Endothelial cell of umbilical vein (primary cell): ENCODE measurements at regions not wholly inside any gene's neighbourhood (a gene's known extent, or its start where the extent isn't known, plus 50 kb on each side); places are given as distances from the start of the nearest gene placed in this dataset.

Experiments used
- BruUV-seq: library from RNA; stranded (reverse); fragments of 400-500 nt; replicated peaks from 2 replicates; lab custom pipeline; 2021; lab: Mats Ljungman, UMichigan
- CTCF ChIA-PET: fragments of 300-600, 350-600 bp; sonication (Branson Sonifier 250); formaldehyde crosslinking; loops from one replicate; lab custom pipeline; 2021; ENCODE audit warnings: antibody characterized with exemption, inconsistent platforms; lab: Charles Lee
- POLR2A ChIA-PET: fragments of 300-600, 350-600 bp; sonication (Branson Sonifier 250); formaldehyde crosslinking; loops from one replicate; lab custom pipeline; 2021; ENCODE audit warnings: antibody characterized with exemption, inconsistent platforms; lab: Charles Lee
- DNase-seq: peaks from one replicate; pipeline ENCODE4 v3.0.0-alpha.2; 2011; ENCODE audit warnings: low read depth, low spot score
- FAIRE-seq: peaks from 2 replicates; lab custom pipeline; 2011; peaks lifted over from hg19 to GRCh38; lab: Jason Lieb, UNC
- H2AFZ ChIP-seq: 2 replicates; pipeline ENCODE4 v1.6.0; 2012; ENCODE audit warnings: low read depth, low read length, control low read depth, inconsistent platforms
- H3K27ac ChIP-seq: 2 replicates; pipeline ENCODE4 v1.5.1; 2011; ENCODE audit warnings: low read depth, mild to moderate bottlenecking, control low read depth, low read length, moderate library complexity; ENCODE audit not compliant: insufficient read depth
- H3K27me3 ChIP-seq, 2 experiments: 2 replicates each; pipeline versions ENCODE4 v1.6.0 to v1.6.1; 2011; ENCODE audit warnings: low read length in 2 of 2, mixed read lengths in 1 of 2; ENCODE audit not compliant: control insufficient read depth in 2 of 2, insufficient read depth in 2 of 2
- H3K36me3 ChIP-seq, 2 experiments: 2 replicates in 1 of 2; 3 replicates in 1 of 2; pipeline ENCODE4 v1.5.1; 2011; ENCODE audit warnings: low read length in 2 of 2, mild to moderate bottlenecking in 1 of 2, moderate library complexity in 1 of 2; ENCODE audit not compliant: control insufficient read depth in 2 of 2, insufficient read depth in 2 of 2; ENCODE audit errors: extremely low read depth in 1 of 2
- H3K4me1 ChIP-seq: 3 replicates; pipeline ENCODE4 v1.5.1; 2011; ENCODE audit warnings: mild to moderate bottlenecking, low read length; ENCODE audit not compliant: control insufficient read depth, insufficient read depth; ENCODE audit errors: extremely low read depth
- H3K4me2 ChIP-seq: 2 replicates; pipeline ENCODE4 v1.6.1; 2011; ENCODE audit warnings: low read length, control low read depth, mixed read lengths; ENCODE audit not compliant: insufficient read depth
- H3K4me3 ChIP-seq, 3 experiments: fragments of 200-600 bp in 1 of 3; sonication (generic), shearing (Covaris generic) in 1 of 3; replicated peaks in 1 of 3; 2 replicates each; pipeline ENCODE4 v1.5.1; 2011 to 2016; ENCODE audit warnings: control low read depth in 3 of 3, low read length in 3 of 3, mild to moderate bottlenecking in 2 of 3, inconsistent platforms in 1 of 3, low read depth in 1 of 3, moderate library complexity in 1 of 3; ENCODE audit not compliant: insufficient read depth in 1 of 3
- H3K79me2 ChIP-seq: 2 replicates; pipeline ENCODE4 v1.6.0; 2012; ENCODE audit warnings: low read length, inconsistent platforms; ENCODE audit not compliant: control insufficient read depth, insufficient read depth
- H3K9ac ChIP-seq: replicated peaks from 2 replicates; pipeline ENCODE3; 2011; ENCODE audit warnings: low read length, control low read depth; ENCODE audit not compliant: insufficient read depth; ENCODE audit errors: extremely low read depth
- H3K9me1 ChIP-seq: replicated peaks from 3 replicates; pipeline ENCODE4 v1.6.0; 2011; ENCODE audit warnings: mild to moderate bottlenecking, low read length; ENCODE audit not compliant: control insufficient read depth, insufficient read depth; ENCODE audit errors: extremely low read depth
- H3K9me3 ChIP-seq: replicated peaks from 2 replicates; pipeline ENCODE4 v1.5.1; 2012; ENCODE audit warnings: low read length, inconsistent platforms; ENCODE audit not compliant: control insufficient read depth, insufficient read depth
- H4K20me1 ChIP-seq: replicated peaks from 2 replicates; pipeline ENCODE3; 2011; ENCODE audit warnings: mild to moderate bottlenecking, low read length; ENCODE audit not compliant: control insufficient read depth, insufficient read depth; ENCODE audit errors: extremely low read depth
- FOS ChIP-seq: IDR thresholded peaks from 2 replicates; pipeline ENCODE4 v1.6.1; 2011; ENCODE audit warnings: mild to moderate bottlenecking, low read length, moderate library complexity, borderline replicate concordance; ENCODE audit not compliant: insufficient read depth
- GATA2 ChIP-seq: IDR thresholded peaks from 2 replicates; pipeline ENCODE4 v1.7.0; 2011; ENCODE audit warnings: low read depth, mild to moderate bottlenecking, moderate library complexity, mixed read lengths, low read length; ENCODE audit not compliant: insufficient read length, insufficient read depth
- MYC ChIP-seq: IDR thresholded peaks from one replicate; pipeline ENCODE4 v1.6.1; 2011; ENCODE audit warnings: mild to moderate bottlenecking, low read depth, low read length
- POLR2A ChIP-seq: IDR thresholded peaks from 2 replicates; pipeline ENCODE4 v1.6.1; 2012; ENCODE audit warnings: low read depth, mild to moderate bottlenecking, control low read depth, low read length
- POLR2AphosphoS5 ChIP-seq: IDR thresholded peaks from 2 replicates; pipeline ENCODE4 v1.6.1; 2012; ENCODE audit warnings: low read depth, mild to moderate bottlenecking, control low read depth, low read length, moderate library complexity; ENCODE audit not compliant: insufficient read depth
- dilution Hi-C: fragments of 300-500 bp; cut with MboI; formaldehyde crosslinking; loops from one replicate; pipeline ENCODE4 v1.15.0; 2019; ENCODE audit warnings: low sequenced_read_pairs; ENCODE audit not compliant: extremely low pct_ligation_motif_present
- intact Hi-C: fragments of 100-400 bp; cut with micrococcal nuclease; formaldehyde crosslinking; loops from one replicate; pipeline ENCODE4 v1.10.0; 2022
- TF ChIP-seq, protein P1 (sequence below), 2 donors: IDR thresholded peaks; 1 replicate in 1 of 2; 2 replicates in 1 of 2; pipeline ENCODE4 v1.5.1; 2011; ENCODE audit warnings: low read length in 2 of 2, mild to moderate bottlenecking in 2 of 2, moderate library complexity in 2 of 2, control low read depth in 1 of 2, inconsistent platforms in 1 of 2, low read depth in 1 of 2; ENCODE audit not compliant: insufficient read depth in 1 of 2; ENCODE audit errors: extremely low read depth in 1 of 2
- TF ChIP-seq, protein P2 (sequence below): IDR thresholded peaks from 2 replicates; pipeline ENCODE4 v1.6.1; 2011; ENCODE audit not compliant: insufficient read depth, insufficient read length

- no peak for DNase-seq
These were observed 824.3 kb upstream of the ZEB2 start for GRCh38 chr2:145344076-145344724.

More at GRCh38 chr2:145344076-145344724, 824.3 kb upstream of the ZEB2 start:
- Histone ChIP-seq H3K4me2 (no peak overlapping the region), H3K36me3 (no peaks in the 10 kb centered on the region), H3K27me3 (no peaks in the 10 kb centered on the region), H3K9ac (no peak overlapping the region), H3K4me1 (no peaks in the 10 kb centered on the region), H4K20me1 (no peaks in the 10 kb centered on the region), H3K9me3 (no peaks in the 10 kb centered on the region), H2AFZ (no peak overlapping the region), H3K4me3 (no peak overlapping the region), H3K79me2 (no peaks in the 10 kb centered on the region), H3K9me1 (no peaks in the 10 kb centered on the region), H3K27ac (no peak overlapping the region)
- intact Hi-C loops (no loop called here), dilution Hi-C loops (no loop called here)
- CTCF ChIA-PET, result interaction anchor here (1.1 kb wide), 1 partner anchor 12 kb away, joined by 3 read pairs; no protein-coding TSS in a partner anchor
- POLR2A ChIA-PET, result no interaction called here
- TF ChIP-seq POLR2AphosphoS5 (no peak), MYC (no peak), POLR2A (no peak), GATA2 (no peak), FOS (no peak)
- TF ChIP-seq, protein P1, sequence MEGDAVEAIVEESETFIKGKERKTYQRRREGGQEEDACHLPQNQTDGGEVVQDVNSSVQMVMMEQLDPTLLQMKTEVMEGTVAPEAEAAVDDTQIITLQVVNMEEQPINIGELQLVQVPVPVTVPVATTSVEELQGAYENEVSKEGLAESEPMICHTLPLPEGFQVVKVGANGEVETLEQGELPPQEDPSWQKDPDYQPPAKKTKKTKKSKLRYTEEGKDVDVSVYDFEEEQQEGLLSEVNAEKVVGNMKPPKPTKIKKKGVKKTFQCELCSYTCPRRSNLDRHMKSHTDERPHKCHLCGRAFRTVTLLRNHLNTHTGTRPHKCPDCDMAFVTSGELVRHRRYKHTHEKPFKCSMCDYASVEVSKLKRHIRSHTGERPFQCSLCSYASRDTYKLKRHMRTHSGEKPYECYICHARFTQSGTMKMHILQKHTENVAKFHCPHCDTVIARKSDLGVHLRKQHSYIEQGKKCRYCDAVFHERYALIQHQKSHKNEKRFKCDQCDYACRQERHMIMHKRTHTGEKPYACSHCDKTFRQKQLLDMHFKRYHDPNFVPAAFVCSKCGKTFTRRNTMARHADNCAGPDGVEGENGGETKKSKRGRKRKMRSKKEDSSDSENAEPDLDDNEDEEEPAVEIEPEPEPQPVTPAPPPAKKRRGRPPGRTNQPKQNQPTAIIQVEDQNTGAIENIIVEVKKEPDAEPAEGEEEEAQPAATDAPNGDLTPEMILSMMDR (IDR thresholded peaks at IDR 0.05; ENCODE audit: extremely low read depth in 1 of 2, insufficient read depth in 1 of 2, low read depth in 1 of 2, low read length in 2 of 2), result no peak
- TF ChIP-seq, protein P2, sequence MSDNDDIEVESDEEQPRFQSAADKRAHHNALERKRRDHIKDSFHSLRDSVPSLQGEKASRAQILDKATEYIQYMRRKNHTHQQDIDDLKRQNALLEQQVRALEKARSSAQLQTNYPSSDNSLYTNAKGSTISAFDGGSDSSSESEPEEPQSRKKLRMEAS, result no peak
- no TSS peak for BruUV-seq
- FAIRE-seq, result no peak
